OCI-LY7 (cell line): ENCODE measurements at regions not wholly inside any gene's neighbourhood (a gene's known extent, or its start where the extent isn't known, plus 50 kb on each side); places are given as distances from the start of the nearest gene placed in this dataset.

Experiments used
- BruUV-seq: library from RNA; stranded (reverse); fragments of 400-500 nt; replicated peaks from 2 replicates; lab custom pipeline; 2021; lab: Mats Ljungman, UMichigan
- CTCF ChIA-PET: fragments of 300-600 bp; sonication (Branson Sonifier 250); formaldehyde crosslinking; loops from one replicate; lab custom pipeline; 2022; ENCODE audit warnings: antibody characterized with exemption; ENCODE audit not compliant: unreplicated experiment; lab: Charles Lee
- POLR2A ChIA-PET: fragments of 300-600 bp; sonication (Branson Sonifier 250); formaldehyde crosslinking; loops from one replicate; lab custom pipeline; 2022; ENCODE audit warnings: antibody characterized with exemption; lab: Charles Lee
- DNase-seq: peaks from one replicate; pipeline ENCODE4 v3.0.0-alpha.2; 2015; ENCODE audit warnings: low spot score
- H2AFZ ChIP-seq: fragments of 200-600 bp; sonication (generic), shearing (Covaris generic); 2 replicates; pipeline ENCODE4 v1.6.1; 2014; ENCODE audit warnings: mild to moderate bottlenecking, antibody characterized with exemption, low read length, moderate library complexity
- H3K27ac ChIP-seq: fragments of 200-600 bp; sonication (generic); 2 replicates; pipeline ENCODE4 v1.5.1; 2014; ENCODE audit warnings: mixed run types, low read depth, mild to moderate bottlenecking, moderate library complexity, low read length, inconsistent platforms; ENCODE audit not compliant: poor library complexity, severe bottlenecking
- H3K36me3 ChIP-seq: fragments of 200-600 bp; sonication (generic); 2 replicates; pipeline ENCODE4 v1.6.1; 2014; ENCODE audit warnings: mild to moderate bottlenecking, antibody characterized with exemption, low read length, moderate library complexity, mixed read lengths; ENCODE audit not compliant: insufficient read depth
- H3K4me1 ChIP-seq: fragments of 200-600 bp; sonication (generic); 2 replicates; pipeline ENCODE4 v1.5.1; 2014; ENCODE audit warnings: mild to moderate bottlenecking, low read length; ENCODE audit not compliant: insufficient read depth, poor library complexity, severe bottlenecking
- H3K4me2 ChIP-seq: fragments of 200-600 bp; sonication (generic); 2 replicates; pipeline ENCODE4 v1.6.1; 2014; ENCODE audit warnings: mild to moderate bottlenecking, low read length
- H3K4me3 ChIP-seq: fragments of 200-600 bp; sonication (generic); 2 replicates; pipeline ENCODE4 v1.5.1; 2014; ENCODE audit warnings: mild to moderate bottlenecking, low read depth, low read length; ENCODE audit not compliant: poor library complexity, severe bottlenecking
- H3K79me2 ChIP-seq: fragments of 200-600 bp; sonication (generic); 2 replicates; pipeline ENCODE4 v1.6.1; 2016; ENCODE audit warnings: low read depth, mild to moderate bottlenecking, low read length, moderate library complexity, mixed read lengths; ENCODE audit not compliant: insufficient read depth
- H3K9me2 ChIP-seq: fragments of 200-600 bp; sonication (generic); 2 replicates; pipeline ENCODE4 v1.6.1; 2016; ENCODE audit warnings: mild to moderate bottlenecking, low read length, mixed read lengths; ENCODE audit not compliant: insufficient read depth
- H3K9me3 ChIP-seq: fragments of 200-600 bp; sonication (generic); 2 replicates; pipeline ENCODE4 v1.6.1; 2014; ENCODE audit warnings: mild to moderate bottlenecking, mixed run types, low read length, mixed read lengths
- H4K20me1 ChIP-seq: fragments of 200-600 bp; sonication (generic); 2 replicates; pipeline ENCODE4 v1.6.1; 2014; ENCODE audit warnings: mild to moderate bottlenecking, antibody characterized with exemption, low read length, moderate library complexity, mixed read lengths; ENCODE audit not compliant: insufficient read depth
- EZH2phosphoT487 ChIP-seq: fragments of 200-600 bp; sonication (generic); IDR thresholded peaks from 2 replicates; pipeline ENCODE4 v1.6.1; 2018; ENCODE audit warnings: low read depth, borderline replicate concordance, mild to moderate bottlenecking, mixed run types, antibody characterized with exemption, low read length, moderate library complexity, mixed read lengths
- intact Hi-C: fragments of 100-400 bp; cut with micrococcal nuclease; formaldehyde crosslinking; loops from one replicate; pipeline ENCODE4 v1.10.0; 2022; ENCODE audit not compliant: unreplicated experiment
- TF ChIP-seq, protein P1 (sequence below): fragments of 200-600 bp; sonication (generic); conservative IDR thresholded peaks from 2 replicates; pipeline ENCODE4 v1.5.1; 2014; ENCODE audit warnings: mild to moderate bottlenecking, antibody characterized with exemption, low read length, moderate library complexity, mixed read lengths

DNA sequence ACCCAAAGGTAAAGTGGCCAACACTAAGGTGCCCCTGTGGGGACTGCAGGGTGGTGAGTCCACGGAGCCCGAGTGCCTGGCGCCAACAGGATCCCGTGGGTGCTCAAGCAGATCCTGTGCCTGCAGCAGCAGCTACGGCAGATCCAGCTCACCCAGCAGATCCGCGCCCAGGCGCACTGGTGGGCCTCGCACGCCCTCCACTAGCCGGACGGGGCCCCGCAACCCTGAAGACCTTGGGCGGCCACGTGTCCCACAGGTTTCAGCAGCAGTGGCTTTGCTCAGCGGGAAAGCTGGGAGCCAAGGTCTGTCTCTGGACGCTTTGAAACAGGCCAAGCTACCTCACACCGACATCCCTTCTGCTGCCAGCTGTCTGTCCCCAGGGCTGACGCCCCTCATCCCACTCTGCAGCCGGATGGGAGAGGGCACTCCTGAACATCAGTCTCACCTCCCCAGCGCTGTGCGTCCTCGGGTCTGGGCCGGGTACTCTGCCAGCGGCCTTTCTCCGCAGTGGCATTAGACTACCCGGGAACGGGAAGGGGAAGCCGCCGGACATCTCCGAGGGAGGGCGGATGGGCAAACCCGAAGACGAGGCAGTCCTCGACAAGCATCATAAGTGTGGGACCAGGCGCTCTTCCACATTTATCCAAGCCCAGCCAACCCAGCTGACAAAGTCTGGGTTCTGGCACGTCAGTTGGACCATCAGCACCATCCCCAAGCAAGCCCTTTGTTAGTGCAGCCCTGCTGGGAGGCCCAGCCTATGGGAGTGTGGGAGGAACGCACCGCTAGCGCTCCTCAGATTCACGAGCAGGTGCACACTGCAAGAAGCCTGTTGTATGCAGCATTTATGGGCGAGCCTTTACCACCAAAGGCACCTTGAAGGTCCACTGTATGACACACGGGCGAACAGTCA, 212.6 kb upstream of the UBE2E2 start:
- no TSS peak for BruUV-seq
- POLR2A ChIA-PET = no interaction called here
- no peak for DNase-seq
- CTCF ChIA-PET = no interaction called here
- H3K9me2 ChIP-seq = no peaks in the 10 kb centered on the region
- no peaks in the 10 kb centered on the region for H4K20me1 ChIP-seq
- no peak overlapping the region for H3K4me3 ChIP-seq
- intact Hi-C loops = no loop called here
- no peaks in the 10 kb centered on the region for H3K4me1 ChIP-seq
- H3K27ac ChIP-seq = no peak overlapping the region
- H3K9me3 ChIP-seq = no peaks in the 10 kb centered on the region
- H2AFZ ChIP-seq = no peak overlapping the region
- TF ChIP-seq, protein P1, sequence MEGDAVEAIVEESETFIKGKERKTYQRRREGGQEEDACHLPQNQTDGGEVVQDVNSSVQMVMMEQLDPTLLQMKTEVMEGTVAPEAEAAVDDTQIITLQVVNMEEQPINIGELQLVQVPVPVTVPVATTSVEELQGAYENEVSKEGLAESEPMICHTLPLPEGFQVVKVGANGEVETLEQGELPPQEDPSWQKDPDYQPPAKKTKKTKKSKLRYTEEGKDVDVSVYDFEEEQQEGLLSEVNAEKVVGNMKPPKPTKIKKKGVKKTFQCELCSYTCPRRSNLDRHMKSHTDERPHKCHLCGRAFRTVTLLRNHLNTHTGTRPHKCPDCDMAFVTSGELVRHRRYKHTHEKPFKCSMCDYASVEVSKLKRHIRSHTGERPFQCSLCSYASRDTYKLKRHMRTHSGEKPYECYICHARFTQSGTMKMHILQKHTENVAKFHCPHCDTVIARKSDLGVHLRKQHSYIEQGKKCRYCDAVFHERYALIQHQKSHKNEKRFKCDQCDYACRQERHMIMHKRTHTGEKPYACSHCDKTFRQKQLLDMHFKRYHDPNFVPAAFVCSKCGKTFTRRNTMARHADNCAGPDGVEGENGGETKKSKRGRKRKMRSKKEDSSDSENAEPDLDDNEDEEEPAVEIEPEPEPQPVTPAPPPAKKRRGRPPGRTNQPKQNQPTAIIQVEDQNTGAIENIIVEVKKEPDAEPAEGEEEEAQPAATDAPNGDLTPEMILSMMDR = no peak
- no peak for TF ChIP-seq EZH2phosphoT487
- H3K4me2 ChIP-seq = no peak overlapping the region
- H3K79me2 ChIP-seq = no peaks in the 10 kb centered on the region
- H3K36me3 ChIP-seq = no peaks in the 10 kb centered on the region

DNA sequence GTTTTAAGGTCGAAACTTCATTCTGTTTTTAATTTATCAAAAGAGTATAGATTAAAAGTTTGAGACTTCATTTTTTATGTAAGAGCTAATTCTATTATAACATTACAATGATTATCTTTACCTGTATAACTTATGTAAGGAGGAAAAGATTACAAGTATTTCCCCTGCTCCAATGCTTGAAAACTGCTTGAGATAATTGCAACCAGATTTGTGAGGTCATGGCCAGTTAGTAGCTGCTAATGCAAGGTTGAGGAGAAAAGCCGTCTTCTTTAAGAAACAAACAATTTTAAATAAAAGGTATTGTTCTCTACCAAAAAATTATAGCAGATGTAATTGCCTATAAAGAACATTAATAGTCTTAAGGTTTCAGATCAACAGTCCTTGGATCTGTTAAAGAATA, 208.3 kb upstream of the UBE2E2 start:
- H3K36me3 ChIP-seq = no peaks in the 10 kb centered on the region
- H3K27ac ChIP-seq = no peak overlapping the region
- no peak for DNase-seq
- intact Hi-C loops = no loop called here
- H3K4me1 ChIP-seq = no peaks in the 10 kb centered on the region
- ChIA-PET CTCF (no interaction called here), POLR2A (no interaction called here)
- BruUV-seq = no TSS peak
- no peaks in the 10 kb centered on the region for H3K9me2 ChIP-seq
- H3K4me2 ChIP-seq = no peak overlapping the region
- H3K9me3 ChIP-seq = no peaks in the 10 kb centered on the region
- H3K79me2 ChIP-seq = no peaks in the 10 kb centered on the region
- no peak overlapping the region for H3K4me3 ChIP-seq
- H2AFZ ChIP-seq = no peak overlapping the region
- TF ChIP-seq EZH2phosphoT487 = no peak
- TF ChIP-seq, protein P1 = no peak
- no peaks in the 10 kb centered on the region for H4K20me1 ChIP-seq
